Nucleus accumbens (tissue), 56 donors: ENCODE measurements at regions not wholly inside any gene's neighbourhood (a gene's known extent, or its start where the extent isn't known, plus 50 kb on each side); places are given as distances from the start of the nearest gene placed in this dataset.

ENCODE experiments used
- DNase-seq, 56 donors: peaks; one replicate each; lab custom pipeline; 2025; lab: John Stamatoyannopoulos, UW

DNA sequence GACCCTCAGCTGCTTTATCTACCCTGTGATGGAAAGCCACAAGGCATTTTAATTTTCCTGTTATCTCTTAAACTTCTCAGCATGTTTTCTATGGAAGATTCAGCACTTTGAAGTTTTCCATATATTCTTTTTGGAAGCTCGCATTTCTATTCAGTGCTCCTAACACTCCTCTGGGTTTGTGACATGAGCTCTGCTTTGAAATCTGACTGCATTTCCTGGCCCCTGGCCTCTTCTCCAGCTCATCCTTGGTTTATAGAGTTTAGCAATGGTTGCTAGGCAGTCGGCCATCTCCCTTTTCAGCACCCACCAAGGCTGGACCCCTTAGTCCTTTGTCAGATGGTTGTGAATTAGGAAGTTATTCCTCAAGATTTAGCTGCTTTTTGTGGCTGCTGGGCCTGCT lies 150.6 kb downstream of the KCNA5 start:
- no peak for DNase-seq

- DNase-seq: no peak
Observed at GRCh38 chr12:5195244-5195643, 151.6 kb downstream of the KCNA5 start.

- DNase-seq: no peak
Observed at GRCh38 chr12:5195691-5196090, 152.0 kb downstream of the KCNA5 start.

- DNase-seq: no peak
Observed at GRCh38 chr12:5197131-5197530, 153.5 kb downstream of the KCNA5 start.

DNA sequence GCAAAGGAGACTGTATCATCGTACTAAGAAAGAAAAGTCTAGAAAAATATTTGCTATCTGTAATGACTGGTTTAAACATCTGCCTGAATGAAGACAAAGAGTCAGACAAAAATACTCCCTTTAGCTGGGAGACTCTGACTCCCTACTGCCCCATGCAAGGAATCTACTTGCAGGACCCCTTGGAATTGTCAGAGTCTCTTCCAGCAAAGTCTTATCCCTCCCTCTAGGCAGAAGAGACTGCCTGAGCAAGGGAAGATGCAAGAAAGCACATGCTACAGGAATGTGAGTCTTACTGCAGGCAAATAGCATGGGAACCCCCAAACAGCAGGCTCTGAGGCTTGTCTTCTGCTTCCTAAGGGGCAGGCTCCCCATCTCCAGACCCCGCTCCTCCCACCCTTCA lies 154.0 kb downstream of the KCNA5 start:
- no peak for DNase-seq

DNA sequence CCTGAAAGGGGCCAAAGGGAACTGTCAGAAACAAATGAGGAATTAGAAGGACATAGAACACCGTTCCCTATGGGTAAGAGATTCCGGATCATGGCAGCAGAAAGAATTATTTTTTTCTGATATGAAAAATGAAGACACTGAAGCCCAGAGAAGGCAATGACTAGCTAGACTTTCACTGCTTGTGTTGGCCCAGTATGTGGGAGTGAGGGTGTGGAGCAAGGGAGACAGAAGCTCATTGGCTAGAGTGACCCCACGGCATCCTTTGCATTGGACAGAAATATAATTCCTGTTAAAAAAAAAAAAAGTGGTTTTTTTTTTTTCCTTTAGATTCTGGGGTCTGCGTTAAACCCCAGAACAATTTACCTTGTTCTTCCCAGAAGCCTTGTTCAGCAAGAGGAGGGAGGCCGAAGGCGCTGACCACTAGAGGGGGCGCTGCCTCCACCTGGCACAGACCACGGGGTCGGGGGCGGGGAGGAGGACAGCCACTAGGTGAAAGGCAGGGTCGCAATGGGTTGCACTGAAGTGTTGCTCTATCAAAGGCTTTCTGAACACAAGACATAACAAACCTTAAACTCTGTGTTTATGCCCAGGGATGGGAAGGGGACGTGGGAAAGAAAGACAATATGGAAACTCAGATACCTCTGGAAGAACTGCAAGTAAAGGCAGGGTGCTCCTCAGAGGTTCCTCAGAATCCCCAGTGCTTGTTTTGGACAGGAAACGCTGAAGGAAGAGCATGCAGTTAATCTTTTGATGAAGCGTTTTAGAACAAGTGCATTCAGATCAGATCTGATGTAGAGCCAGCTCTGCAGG lies 156.8 kb downstream of the KCNA5 start:
- peak in 9 of 56 donors; percentile 2 to 50 (median 5) for DNase-seq

DNA sequence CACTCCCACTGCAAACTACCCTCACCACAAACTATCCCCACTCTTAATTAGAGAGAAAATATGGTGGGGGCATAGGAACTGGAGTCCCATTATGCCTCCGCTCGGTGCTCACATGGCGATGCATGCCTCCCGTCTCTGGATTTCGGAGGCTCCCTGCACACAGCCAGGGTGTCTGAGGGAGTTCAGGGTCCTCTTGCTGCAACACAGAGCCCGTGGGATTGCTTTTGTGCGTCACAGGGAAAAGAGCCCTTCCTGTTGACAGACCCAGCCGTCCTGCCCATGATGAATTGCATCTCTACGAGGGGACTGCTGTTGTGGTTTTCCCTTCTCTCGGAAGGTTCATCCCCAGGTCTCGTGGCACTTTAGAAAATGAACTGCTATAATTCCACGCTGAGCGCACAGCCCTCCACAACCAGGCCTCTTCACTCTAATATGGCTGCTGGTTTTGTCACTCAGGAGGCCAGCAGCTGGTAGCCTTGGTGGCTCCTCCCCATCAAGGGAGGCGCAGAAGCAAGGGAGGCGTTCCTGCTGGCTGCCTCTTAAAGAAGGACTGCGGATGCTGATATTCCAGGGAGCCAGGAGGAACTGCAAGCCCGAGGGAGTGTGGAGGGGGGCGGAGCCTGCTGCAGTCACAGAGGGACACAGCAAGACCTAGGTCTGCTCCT lies 158.0 kb downstream of the KCNA5 start:
- DNase-seq: no peak

GRCh38 chr12:5203274-5203673 lies 159.6 kb downstream of the KCNA5 start:
- no peak for DNase-seq

DNA sequence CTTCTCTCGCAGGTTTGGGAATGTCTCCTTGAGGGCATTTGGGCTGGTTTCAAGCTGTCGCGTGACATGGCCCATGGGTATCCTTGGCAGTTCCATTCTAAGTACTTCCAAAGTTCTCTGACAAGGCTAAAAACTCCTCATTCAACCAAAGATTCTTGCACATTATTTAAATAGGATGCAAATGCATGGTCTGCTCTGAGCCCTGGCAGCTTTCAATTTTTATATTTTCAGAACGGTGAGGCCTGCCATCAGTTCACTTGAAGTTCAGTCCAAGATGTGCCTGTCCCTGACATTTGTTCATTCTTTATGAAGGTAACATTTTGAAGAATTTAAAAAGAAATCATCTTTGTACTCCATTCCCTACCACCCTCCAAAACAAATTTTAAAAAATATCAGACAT lies 160.0 kb downstream of the KCNA5 start:
- DNase-seq: no peak

GRCh38 chr12:5204271-5204670 lies 160.6 kb downstream of the KCNA5 start:
- DNase-seq: no peak

DNA sequence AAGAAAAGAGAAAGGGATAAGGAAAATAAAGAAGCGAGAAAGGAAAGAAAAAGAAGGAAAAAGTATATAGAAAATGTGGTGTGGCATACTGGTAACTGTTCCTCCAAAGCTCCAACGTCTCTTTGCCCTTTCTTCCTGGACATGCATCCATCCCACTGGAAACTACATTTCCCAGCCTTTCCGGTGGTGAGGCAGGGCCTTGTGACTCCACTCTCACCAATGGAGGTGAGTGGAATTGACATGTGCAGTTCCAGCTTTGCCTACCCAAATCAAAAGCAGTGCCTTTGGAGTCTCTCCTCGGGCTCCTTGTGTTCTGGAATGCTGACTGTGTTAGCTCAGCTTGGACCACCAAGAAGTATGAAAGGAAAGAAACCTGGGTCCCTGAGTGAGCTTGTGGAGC lies 161.2 kb downstream of the KCNA5 start:
- no peak for DNase-seq

DNA sequence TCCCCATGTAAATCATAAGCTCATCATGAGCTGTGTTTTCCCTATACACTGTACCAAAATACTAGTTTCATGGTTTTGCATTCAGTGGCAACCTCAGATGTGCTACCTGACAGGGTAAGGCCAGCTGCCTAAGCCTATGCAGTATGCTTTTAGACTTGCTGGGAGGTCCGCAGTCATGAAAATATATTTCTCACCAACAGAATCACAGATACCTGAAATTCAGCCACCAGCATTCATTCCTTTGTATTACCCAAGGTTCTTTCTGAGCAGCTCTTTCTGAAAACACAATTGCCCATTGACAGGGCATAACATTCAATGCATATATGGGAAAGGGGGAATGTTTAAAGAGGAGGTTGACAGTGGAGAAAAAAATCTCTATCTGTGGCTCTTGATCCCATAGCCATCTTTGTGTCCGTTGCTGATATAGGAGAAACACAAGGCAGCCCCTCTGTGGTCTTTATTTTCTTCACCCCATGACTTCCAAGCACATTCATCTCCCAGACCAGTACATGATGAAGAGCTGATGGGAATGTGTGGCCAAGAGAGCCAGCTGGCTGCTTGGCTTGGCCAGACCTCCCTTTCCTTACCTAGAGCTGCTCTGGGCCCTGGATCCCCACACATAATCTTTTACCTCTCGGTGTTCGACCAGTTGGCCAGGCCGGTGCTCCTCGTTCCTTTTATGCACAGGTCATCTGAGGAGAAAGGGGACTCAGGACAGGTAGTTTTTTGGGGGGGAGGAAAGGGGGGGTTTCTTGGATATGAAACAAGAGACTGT lies 162.9 kb downstream of the KCNA5 start:
- no peak for DNase-seq

DNA sequence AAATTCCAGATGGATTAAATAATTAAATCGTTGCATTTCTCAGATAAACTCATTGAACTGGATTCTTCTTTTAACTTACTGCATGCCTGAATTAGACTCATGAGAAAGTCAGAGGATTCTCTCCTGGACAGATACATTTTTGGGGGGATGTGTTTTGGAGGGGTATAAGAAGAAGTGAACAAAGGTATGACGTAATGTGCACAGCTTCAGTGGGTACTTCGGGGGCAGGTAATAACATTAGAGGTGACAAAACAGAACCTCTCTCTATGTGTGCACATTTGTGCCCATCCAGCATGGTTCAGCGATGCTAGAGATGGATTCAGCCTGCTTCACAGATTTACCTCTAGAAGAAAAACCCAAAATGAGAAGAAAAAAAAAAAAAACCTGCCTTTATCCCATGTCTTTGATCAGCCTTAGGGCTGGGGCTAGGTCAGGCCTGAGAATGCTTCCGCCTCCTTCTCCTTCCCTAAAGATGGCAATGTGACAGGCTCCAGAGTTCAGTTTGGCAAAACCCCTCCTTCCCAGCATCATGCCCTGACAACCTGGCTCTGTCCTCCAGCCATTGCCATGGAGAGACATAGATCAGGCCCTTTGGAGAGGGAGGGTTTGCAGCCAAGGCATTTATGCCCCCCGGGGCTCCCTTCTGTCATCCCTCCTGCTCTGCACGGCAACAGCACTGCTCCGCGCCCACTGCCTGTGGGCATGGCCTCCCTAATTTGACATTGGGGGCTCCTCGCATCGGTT lies 166.7 kb downstream of the KCNA5 start:
- DNase-seq: no peak

DNA sequence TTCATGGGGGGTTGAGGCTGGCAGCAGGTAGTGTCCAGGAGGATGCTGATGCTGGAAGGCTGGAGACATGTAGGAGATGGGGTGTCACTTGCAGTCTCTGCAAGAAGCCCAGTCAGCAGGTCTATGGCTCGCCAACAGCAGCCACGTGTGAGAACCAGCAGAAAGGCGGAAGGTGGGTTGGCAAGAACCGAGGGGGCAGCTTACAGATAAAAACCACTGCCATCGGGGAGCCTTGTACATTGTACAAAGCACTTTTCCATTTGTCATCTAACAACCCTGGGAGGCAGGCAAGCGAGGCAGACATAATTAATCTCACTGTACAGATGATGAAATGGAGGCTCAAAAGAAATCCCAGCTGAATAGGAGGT lies 167.2 kb downstream of the KCNA5 start:
- DNase-seq: no peak

DNA sequence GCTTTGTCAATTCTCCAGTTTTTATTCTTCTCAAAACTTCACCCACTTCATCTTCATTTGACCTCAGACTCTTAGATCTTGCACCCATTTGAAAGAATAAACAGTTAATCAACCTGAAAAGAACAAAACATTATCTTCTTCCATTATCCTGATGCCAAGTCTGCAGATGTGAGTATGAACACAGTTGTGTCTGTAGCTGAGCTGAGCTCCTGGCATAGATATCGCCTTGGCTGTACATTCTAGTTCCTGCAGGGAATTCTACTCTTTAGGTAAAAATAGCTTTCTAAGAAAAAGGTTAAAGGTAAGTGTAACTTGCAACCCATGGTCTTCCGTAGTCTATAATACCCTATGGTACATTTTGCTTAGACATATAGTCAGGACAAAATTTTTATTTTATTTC lies 169.7 kb downstream of the KCNA5 start:
- no peak for DNase-seq

GRCh38 chr12:5213990-5214389 lies 170.3 kb downstream of the KCNA5 start:
- no peak for DNase-seq

DNA sequence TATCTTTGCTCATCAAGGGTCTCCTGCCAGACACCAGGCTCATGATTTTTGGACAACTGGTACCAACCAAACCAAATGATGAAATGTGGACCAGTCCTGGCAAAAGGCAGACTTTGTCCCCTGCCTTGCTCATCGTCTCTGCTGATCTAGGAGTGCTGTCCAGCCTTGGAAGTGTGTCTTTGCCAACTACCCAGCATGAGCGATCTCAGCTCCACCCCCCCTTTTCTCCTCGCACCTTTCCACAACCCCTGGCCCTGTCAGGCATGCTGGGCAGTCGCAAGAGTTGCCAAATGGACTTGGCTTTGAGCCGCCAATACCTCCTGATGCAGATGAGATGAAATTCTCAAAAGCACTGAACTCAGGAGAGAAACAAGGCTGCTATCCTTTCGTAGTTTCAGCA lies 174.3 kb downstream of the KCNA5 start:
- no peak for DNase-seq

- no peak for DNase-seq
Observed at GRCh38 chr12:5220099-5220498, 176.4 kb downstream of the KCNA5 start.

- no peak for DNase-seq
Observed at GRCh38 chr12:5220835-5221234, 177.2 kb downstream of the KCNA5 start.

GRCh38 chr12:5222011-5222461 lies 178.4 kb downstream of the KCNA5 start:
- no peak for DNase-seq

GRCh38 chr12:5222729-5223128 lies 179.1 kb downstream of the KCNA5 start:
- DNase-seq: no peak
